HG03460 (cell line): ENCODE measurements at regions not wholly inside any gene's neighbourhood (a gene's known extent, or its start where the extent isn't known, plus 50 kb on each side); places are given as distances from the start of the nearest gene placed in this dataset.

Experiments used
- ATAC-seq: cut with Tn5 transposase; IDR thresholded peaks from one replicate; pipeline ENCODE4 v1.9.1; 2021; ENCODE audit not compliant: unreplicated experiment

GRCh38 chr17:56737421-56738161 lies 96.1 kb downstream of the C17orf67 start:
- no peak for ATAC-seq

GRCh38 chr17:56739376-56739775 lies 94.3 kb downstream of the C17orf67 start:
- no peak for ATAC-seq

GRCh38 chr17:56739776-56740175 lies 93.9 kb downstream of the C17orf67 start:
- no peak for ATAC-seq

GRCh38 chr17:56740481-56740880 lies 93.2 kb downstream of the C17orf67 start:
- no peak for ATAC-seq
